K562 (cell line): ENCODE measurements at regions not wholly inside any gene's neighbourhood (a gene's known extent, or its start where the extent isn't known, plus 50 kb on each side); places are given as distances from the start of the nearest gene placed in this dataset.

Source experiments
- KDM1A ChIP-seq, 2 experiments: fragments of 450-650 bp; IDR thresholded peaks; 2 replicates each; pipeline ENCODE4 v1.6.1; 2016; ENCODE audit warnings: mild to moderate bottlenecking in 2 of 2
- SIN3A ChIP-seq, 2 experiments: fragments of 150-350 bp in 1 of 2; IDR thresholded peaks; 2 replicates each; pipeline ENCODE4 v1.6.1; 2011 to 2016; ENCODE audit warnings: borderline replicate concordance in 2 of 2, low read depth in 2 of 2, low read length in 2 of 2, mild to moderate bottlenecking in 2 of 2, moderate library complexity in 2 of 2; ENCODE audit not compliant: control insufficient read depth in 1 of 2
- ZNF75A ChIP-seq: fragments of 450-650 bp; formaldehyde crosslinking; IDR thresholded peaks from 2 replicates; pipeline ENCODE4 v1.4.0; 2020; ENCODE audit warnings: mild to moderate bottlenecking

DNA sequence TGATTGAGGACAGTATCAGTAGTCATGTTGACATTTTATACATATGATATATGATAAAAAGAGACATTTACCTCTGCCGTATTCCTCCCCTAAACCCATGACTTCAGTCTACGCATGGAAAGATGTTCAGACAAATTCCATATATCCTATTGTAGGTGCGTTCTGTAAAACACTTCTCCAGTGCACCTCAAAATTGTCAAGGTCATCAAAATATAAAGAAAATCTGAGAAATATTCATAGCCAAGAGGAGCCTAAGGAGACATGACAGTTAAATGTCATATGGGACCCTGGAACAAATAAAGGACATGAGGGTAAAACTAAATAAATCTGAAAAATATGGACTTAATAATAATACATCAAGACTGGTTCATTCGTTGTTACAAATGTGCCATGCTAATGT, 71.5 kb downstream of the CCER1 start:
- no peak for TF ChIP-seq ZNF75A
- no peak for TF ChIP-seq SIN3A (IDR thresholded peaks at IDR 0.05; ENCODE audit: borderline replicate concordance in 2 of 2, control insufficient read depth in 1 of 2, low read depth in 2 of 2, low read length in 2 of 2)
- TF ChIP-seq KDM1A (IDR thresholded peaks at IDR 0.05): no peak
